HG02840 (cell line): ENCODE measurements at regions not wholly inside any gene's neighbourhood (a gene's known extent, or its start where the extent isn't known, plus 50 kb on each side); places are given as distances from the start of the nearest gene placed in this dataset.
"Not testable (repeated sequence)": the region's sequence is repeated elsewhere in the genome, so short reads cannot be mapped to it uniquely, and the experiment has no call there.

Experiments used
- ATAC-seq: cut with Tn5 transposase; IDR thresholded peaks from one replicate; pipeline ENCODE4 v1.9.1; 2021; ENCODE audit warnings: mild to moderate bottlenecking, moderate library complexity, moderate number of reproducible peaks; ENCODE audit not compliant: unreplicated experiment, low FRiP score

DNA sequence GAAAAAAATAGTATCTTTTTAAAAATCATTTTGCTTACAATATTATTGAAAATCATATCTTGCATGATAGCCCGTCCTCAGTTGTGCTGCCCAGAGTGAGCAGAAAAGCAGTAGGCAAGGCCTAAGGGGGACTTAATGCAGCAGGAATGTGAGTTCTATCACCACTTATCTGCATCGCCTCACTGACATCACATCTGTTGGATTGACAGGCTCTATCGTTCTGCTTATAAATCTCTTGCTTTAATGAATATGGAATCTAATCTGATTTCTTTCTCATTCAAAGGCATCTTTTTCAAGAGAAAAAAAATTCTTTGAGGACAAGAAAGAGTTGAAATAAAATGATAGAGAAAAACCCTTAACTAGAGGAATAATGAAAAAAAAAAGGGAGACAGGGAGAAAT is 249.9 kb downstream of the PAPSS1 start:
- ATAC-seq: no peak

GRCh38 chr4:107468812-107469211 is 251.2 kb downstream of the PAPSS1 start:
- no peak for ATAC-seq

DNA sequence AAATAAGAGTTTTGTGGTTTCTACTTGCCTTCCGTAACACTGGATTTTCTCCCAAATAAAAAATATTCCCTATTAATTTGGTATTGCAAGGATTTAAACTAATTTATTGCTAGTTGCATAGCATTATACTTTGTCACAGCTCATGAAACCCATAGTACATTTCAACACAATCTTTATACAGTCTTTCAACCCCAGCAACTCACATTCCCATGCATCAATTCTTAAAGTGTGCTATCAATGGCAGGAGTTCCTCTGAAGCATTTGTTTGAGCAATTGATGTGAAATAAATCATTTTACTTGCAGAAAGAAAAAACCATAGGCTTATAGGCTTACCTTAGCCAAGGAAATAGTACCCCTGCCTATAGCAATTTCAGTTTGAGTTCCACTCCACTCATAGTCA is 251.9 kb downstream of the PAPSS1 start:
- ATAC-seq: no peak

DNA sequence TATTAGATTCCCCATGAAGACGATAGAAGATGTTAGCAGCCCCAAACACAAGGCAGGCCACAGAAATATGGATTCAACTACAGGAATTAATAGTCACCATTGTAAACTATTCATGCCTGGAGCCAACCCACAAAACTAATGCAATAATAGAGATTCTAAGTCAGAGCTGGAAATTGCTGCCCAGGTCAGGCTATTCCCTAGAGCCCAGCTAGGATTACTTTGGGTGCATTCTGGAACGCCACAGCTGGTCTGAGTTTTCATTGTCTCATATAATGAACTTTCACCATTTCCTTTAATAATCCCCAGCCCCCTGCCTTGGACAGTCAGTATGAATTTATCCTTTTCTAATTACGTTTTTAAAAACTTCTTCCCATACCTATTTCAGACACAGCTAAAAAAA is 252.6 kb downstream of the PAPSS1 start:
- no peak for ATAC-seq

DNA sequence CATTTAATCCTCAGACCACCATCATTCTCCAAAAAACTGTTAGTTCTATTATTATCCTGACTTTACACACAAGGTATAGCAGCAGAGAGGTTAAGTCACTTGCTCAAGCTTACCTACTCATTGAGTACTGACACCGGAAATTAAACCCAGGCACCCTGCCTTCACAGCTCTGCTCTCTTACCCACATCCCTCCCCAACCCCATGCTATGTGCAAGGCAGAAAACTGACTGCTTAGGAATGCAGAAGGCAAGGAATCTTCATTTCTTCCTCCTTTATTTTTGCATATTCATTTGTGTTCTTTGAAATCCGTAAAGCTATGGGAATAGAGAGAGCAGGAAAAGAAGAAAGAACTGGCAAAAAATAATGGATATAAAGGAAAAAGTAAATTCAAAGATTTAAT is 261.8 kb downstream of the PAPSS1 start:
- no peak for ATAC-seq

DNA sequence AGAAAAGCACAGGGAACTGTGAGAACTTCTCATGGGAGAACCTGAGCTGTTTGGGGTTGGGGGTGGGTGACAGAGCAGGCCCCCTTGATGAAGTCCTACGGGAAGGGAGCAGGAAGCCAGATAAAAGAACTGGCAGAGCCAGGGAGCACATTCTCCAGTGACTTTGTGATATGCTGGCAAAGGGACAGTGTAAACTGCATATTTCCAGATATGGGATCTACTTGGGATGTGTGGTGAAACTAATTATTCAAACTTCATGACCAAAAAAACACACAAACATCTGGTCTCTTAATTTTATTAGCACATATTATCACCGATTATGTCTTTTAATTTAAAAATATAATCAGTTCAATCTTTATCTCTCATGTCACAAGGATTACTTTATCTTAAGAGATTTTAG is 266.0 kb downstream of the PAPSS1 start:
- ATAC-seq: no peak

GRCh38 chr4:107452717-107453630 is 267.1 kb downstream of the PAPSS1 start:
- no peak for ATAC-seq

- no peak for ATAC-seq
These were observed 270.2 kb downstream of the PAPSS1 start for GRCh38 chr4:107449611-107450369.

- ATAC-seq: no peak
These were observed 277.4 kb downstream of the PAPSS1 start for GRCh38 chr4:107442538-107443111.

DNA sequence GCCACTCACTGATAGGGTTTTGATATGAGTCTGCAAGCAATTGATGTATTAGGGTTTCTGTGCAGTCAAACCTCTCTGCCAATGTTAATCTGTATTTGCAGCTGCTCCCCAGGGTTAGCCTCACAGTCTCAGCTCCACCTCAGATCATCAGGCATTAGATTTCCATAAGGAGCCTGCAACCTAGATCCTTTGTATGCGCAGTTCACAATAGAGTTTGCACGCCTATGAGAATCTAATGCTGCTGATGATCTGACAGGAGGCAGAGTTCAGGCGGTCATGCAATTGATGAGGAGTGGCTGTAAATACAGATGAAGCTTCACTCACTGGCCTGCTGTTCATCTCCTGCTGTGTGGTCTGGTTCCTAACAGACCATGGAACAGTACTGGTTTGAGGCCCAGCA is 280.6 kb downstream of the PAPSS1 start:
- no peak for ATAC-seq

DNA sequence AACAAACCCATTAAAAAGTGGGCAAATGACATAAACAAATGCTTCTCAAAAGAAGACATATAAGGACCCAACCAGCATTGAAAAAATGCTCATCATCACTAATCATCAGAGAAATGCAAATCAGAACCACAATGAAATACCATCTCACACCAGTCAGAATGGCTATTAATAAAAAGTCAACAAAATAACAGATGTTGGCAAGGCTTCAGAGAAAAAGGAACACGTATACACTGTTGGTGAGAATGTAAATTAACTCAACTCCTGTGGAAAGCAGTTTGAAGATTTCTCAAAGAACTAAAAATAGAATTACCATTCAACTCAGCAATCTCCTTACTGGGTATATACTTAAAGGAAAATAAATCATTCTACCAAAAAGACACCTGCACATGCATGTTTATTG is 283.6 kb downstream of the PAPSS1 start:
- ATAC-seq: not testable (repeated sequence)

DNA sequence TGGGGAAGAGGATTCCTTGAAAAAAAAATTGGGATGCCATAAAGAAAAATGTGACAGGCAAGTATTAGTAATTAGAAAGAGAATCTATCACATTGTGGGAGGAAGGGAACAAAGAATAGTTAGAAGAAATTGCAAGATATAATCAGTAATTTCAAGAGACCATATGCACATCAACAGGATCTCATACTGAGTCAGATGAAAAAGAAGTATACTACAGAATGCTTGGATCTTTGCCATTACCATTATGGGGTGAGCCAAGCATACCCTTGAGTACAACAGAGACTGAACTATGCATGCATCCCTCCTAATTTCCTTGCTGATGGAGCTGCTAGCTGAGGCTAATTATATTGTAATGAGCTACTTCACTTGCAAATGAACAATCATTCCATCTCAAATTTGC is 287.6 kb downstream of the PAPSS1 start:
- no peak for ATAC-seq

DNA sequence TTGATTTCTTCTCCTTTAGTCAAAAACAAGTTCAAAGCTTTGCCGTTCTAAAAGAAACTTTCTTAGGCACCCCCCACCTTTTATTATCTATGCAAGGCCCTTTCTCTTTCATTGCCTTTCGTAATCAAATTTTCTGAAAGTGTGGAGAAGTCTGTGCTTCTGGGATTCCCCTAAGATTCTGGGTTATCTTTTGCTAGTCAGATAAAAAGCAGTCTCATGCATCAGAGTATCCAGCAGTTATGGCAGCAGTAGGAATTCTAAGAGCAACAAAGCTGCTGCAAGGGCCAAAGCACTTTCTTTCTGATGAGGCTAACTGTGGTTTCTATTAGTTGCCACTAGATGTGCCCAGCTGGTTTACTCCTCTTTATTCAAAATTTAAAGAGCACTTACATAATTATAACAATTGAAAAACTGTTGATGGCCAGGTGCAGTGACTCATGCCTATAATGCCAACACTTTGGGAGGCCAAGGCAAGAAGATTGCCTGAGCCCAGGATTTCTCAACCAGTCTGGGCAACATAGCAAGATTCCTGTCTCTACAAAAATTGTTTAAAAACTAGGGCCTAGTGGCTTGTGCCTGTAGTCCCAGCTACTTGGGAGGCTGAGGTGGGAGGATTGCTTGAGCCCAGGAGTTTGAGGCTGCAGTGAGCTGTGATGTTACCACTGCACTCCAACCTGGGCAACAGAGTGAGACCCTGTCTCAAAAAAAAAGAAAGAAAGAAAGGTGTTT is 296.2 kb downstream of the PAPSS1 start:
- ATAC-seq: no peak

DNA sequence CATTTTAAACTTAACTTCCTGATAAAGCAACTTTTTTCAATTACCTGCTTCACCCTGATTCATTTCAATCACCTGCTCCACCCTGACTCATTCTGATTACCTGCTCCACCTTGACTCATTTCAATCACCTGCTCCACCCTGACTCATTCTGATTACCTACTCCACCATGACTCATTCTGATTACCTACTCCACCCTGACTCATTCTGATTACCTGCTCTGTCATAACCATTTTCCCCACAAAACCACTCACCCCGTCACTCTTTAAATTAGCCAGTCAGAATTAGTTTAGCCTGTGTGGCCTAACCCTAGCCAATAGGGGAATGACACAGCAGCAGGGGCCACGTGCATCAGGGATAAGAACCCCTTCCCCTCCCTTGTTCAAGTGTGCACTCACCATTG is 300.5 kb downstream of the PAPSS1 start:
- ATAC-seq: not testable (repeated sequence)

DNA sequence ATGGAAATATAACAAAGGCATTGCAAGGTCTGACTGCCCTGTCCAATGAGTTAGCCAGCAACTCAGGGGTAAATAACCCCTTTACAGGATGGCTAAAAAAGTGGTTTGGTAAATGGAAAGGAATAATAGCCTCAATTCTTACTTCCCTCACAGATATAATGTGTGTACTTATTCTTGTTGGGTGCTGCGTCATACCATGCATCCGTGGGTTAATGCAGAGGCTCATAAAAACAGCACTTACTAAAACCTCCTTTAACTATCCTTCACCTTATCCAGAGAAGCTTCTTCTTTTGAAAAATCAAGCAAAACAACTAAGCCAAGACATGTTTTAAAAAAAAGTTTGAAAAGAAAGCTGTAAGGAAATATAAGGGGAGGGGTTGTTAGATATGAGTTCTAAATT is 301.0 kb downstream of the PAPSS1 start:
- no peak for ATAC-seq

DNA sequence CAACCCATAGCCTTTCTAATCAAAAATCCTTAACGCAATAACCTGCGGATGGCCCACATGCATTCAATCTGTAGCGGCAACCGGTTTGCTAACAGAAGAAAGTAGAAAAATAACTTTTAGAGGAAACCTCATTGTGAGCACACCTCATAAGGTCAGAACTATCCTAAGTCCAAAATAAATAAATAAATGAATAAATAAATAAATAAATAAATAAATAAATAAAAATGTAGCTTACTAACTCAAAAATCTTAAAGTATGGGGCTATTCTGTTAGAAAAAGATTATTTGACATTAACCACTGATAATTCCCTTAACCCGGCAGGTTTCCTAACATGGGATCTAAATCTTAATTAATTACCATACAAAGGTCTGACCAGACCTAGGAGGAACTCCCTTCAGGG is 304.5 kb downstream of the PAPSS1 start:
- not testable (repeated sequence) for ATAC-seq

GRCh38 chr4:107409872-107410271 is 310.2 kb downstream of the PAPSS1 start:
- not testable (repeated sequence) for ATAC-seq

DNA sequence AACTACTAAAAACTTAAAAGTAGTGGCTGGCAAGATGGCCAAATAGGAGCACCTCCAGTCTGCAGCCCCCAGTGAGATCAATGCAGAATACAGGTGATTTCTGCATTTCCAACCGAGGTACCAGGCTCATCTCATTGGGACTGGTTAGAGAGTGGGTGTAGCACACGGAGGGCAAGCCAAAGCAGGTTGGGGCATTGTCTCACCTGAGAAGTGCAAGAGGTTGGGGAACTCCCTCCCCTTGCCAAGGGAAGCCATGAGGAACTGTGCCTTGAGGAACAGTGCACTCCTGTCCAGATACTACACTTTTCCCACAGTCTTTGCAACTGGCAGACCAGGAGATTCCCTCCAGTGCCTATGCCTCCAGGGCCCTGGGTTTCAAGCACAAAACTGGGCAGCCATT is 311.1 kb downstream of the PAPSS1 start:
- ATAC-seq: no peak

- no peak for ATAC-seq
These were observed 315.3 kb downstream of the PAPSS1 start for GRCh38 chr4:107404591-107405300.

- ATAC-seq: no peak
These were observed 317.7 kb downstream of the PAPSS1 start for GRCh38 chr4:107402291-107402690.
